HEK293 (cell line): ENCODE measurements at regions not wholly inside any gene's neighbourhood (a gene's known extent, or its start where the extent isn't known, plus 50 kb on each side); places are given as distances from the start of the nearest gene placed in this dataset.

Experiments
- ZNF223 ChIP-seq: fragments of 450-650 bp; formaldehyde crosslinking; IDR thresholded peaks from 2 replicates; pipeline ENCODE4 v1.5.1; 2016; ENCODE audit warnings: missing biosample characterization, missing genetic modification characterization
- ZNF701 ChIP-seq: fragments of 450-650 bp; formaldehyde crosslinking; IDR thresholded peaks from 2 replicates; pipeline ENCODE4 v1.5.1; 2016; ENCODE audit warnings: missing biosample characterization, missing genetic modification characterization
- ZSCAN16 ChIP-seq: fragments of 450-650 bp; formaldehyde crosslinking; IDR thresholded peaks from 2 replicates; pipeline ENCODE4 v1.5.1; 2016; ENCODE audit warnings: missing biosample characterization, missing genetic modification characterization
- TF ChIP-seq, protein P1 (sequence below): fragments of 450-650 bp; formaldehyde crosslinking; IDR thresholded peaks from 2 replicates; pipeline ENCODE4 v1.5.1; 2016; ENCODE audit warnings: missing biosample characterization, missing genetic modification characterization
- TF ChIP-seq, protein P2 (sequence below): fragments of 450-650 bp; formaldehyde crosslinking; IDR thresholded peaks from 2 replicates; pipeline ENCODE4 v1.5.1; 2016; ENCODE audit warnings: missing biosample characterization, missing genetic modification characterization

DNA sequence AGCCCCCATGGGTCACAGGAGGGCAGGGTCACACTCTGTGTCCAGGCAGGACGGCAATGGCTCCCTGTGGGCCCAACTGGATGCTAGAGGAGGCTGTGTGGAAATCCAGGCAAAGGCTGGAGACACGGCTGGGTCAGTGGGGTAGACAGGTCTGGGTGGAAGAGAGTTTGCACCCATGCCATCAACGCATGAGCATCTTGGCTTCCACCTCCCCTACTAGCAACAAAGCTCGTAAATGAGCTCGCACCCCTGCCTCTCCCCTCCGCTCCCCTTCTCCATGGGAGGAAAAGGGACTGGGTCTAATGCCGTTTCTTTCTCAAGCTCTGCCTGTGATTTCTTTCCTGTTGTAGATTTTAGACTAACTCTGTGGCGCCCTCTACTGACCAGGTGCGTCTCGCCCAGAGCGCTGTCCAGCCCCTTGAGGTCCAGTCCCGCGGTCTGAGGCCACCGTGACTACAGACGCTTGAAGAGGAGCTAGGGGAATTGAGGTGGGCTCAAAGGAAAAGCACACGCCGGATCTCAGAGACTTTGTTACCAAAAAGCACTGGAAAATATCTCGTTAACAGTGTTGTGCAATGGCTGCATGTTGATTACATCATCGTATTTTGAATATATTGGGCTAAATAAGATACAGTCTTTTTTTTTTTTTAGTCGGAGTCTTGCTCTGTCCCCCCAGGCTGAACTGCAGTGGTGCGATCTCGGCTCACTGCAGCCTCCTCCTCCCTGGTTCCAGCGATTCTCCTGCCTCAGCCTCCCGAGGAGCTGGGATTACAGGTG is 50.7 kb upstream of the USP29 start:
- TF ChIP-seq, protein P1, sequence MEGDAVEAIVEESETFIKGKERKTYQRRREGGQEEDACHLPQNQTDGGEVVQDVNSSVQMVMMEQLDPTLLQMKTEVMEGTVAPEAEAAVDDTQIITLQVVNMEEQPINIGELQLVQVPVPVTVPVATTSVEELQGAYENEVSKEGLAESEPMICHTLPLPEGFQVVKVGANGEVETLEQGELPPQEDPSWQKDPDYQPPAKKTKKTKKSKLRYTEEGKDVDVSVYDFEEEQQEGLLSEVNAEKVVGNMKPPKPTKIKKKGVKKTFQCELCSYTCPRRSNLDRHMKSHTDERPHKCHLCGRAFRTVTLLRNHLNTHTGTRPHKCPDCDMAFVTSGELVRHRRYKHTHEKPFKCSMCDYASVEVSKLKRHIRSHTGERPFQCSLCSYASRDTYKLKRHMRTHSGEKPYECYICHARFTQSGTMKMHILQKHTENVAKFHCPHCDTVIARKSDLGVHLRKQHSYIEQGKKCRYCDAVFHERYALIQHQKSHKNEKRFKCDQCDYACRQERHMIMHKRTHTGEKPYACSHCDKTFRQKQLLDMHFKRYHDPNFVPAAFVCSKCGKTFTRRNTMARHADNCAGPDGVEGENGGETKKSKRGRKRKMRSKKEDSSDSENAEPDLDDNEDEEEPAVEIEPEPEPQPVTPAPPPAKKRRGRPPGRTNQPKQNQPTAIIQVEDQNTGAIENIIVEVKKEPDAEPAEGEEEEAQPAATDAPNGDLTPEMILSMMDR (tag by site-specific recombination): no peak
- TF ChIP-seq ZSCAN16 (tag by site-specific recombination) (no peak), ZNF701 (tag by site-specific recombination) (no peak), ZNF223 (no peak)
- TF ChIP-seq, protein P2, sequence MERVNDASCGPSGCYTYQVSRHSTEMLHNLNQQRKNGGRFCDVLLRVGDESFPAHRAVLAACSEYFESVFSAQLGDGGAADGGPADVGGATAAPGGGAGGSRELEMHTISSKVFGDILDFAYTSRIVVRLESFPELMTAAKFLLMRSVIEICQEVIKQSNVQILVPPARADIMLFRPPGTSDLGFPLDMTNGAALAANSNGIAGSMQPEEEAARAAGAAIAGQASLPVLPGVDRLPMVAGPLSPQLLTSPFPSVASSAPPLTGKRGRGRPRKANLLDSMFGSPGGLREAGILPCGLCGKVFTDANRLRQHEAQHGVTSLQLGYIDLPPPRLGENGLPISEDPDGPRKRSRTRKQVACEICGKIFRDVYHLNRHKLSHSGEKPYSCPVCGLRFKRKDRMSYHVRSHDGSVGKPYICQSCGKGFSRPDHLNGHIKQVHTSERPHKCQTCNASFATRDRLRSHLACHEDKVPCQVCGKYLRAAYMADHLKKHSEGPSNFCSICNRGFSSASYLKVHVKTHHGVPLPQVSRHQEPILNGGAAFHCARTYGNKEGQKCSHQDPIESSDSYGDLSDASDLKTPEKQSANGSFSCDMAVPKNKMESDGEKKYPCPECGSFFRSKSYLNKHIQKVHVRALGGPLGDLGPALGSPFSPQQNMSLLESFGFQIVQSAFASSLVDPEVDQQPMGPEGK (tag by site-specific recombination): no peak
